Stimulated activated naive CD8-positive, alpha-beta T cell treated with anti-CD3 and anti-CD28 coated beads, Interleukin-15, Interleukin-2, amounts not matched to agents 100 U/mL and 50 U/mL, for 24 hours (primary cell): ENCODE measurements at regions not wholly inside any gene's neighbourhood (a gene's known extent, or its start where the extent isn't known, plus 50 kb on each side); places are given as distances from the start of the nearest gene placed in this dataset.
"Not testable (repeated sequence)": the region's sequence is repeated elsewhere in the genome, so short reads cannot be mapped to it uniquely, and the experiment has no call there.

ENCODE experiments used
- ATAC-seq: fragments of 150-1000 bp; cut with Tn5 transposase; one replicate; pipeline ENCODE4 v1.10.0; 2021
- DNase-seq: peaks from one replicate; pipeline ENCODE4 v3.0.0; 2021

DNA sequence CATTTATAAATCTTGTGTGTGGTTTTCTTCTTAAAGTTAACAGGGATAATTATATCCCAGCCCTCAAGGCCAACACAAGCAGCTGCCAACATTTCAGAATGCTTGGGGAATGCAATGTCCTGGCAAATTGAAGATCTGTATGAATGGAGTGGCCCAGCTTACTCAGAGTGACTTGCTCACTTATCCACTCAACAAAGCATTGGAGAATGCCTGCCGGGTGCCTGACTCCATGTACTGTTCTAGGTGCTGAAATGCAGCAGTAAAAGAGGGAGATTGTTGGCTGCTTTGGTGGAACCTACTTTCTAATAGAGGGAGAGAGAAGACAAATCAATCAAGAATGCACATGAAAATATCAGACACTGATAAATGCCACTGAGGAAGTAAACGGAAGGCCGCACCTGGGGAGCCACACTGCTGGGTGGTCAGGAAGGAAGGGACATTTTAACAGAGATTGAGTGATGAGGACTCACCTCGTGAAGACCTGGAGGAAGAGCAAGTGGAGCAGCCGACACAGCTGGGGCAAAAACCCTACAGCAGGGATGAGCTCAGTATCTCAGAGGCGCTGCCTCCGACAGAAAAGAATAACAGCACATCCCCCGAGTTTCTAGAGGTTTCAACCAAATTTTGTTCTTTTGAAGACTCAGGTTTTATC lies 61.2 kb upstream of the VASH1 start:
- DNase-seq (no peak), ATAC-seq (no peak)

- DNase-seq (no peak), ATAC-seq (no peak)
These were observed 59.8 kb upstream of the VASH1 start for GRCh38 chr14:76701436-76701835.

DNA sequence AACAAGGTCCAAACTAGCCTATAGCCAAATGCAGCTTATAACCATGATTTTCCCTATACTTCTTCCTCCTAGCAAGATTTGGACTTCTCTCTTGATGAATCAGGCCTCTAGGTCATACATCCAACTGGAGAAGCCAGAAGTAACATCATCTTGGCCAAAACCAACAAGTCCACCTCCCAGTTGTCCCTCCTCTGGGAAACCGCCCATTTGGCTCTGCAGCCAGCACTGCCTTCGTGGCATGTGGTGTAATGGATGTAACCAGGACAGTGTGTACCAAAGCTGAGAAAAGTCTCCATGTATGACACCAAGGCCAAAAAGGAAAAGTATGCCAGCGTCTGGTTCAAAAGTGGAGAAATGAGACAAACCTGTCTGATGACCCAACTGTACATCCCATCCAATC lies 59.3 kb upstream of the VASH1 start:
- DNase-seq: no peak
- ATAC-seq: no peak

DNA sequence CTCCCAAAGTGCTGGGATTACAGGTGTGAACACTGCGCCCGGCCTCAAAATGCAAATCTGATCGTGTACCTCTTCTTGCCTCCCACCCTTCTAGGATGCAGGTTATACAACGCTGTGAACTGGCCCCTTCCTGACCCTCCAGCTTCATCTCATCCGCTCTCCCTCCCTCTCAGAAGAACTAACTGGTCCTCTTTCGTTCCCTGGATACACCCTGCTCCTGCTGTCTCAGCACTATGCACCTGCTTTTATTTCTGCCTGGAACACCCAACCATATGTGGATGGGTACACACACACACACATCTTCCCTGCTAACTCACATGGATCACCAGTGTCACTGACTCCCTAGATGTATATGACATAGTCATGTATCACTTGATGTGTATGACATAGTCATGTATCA lies 56.1 kb upstream of the VASH1 start:
- ATAC-seq (no peak), DNase-seq (no peak)

- ATAC-seq, DNase-seq: not testable (repeated sequence)
These were observed 55.1 kb upstream of the VASH1 start for GRCh38 chr14:76706207-76706606.

- DNase-seq (no peak), ATAC-seq (no peak)
These were observed 54.5 kb upstream of the VASH1 start for GRCh38 chr14:76706811-76707210.

DNA sequence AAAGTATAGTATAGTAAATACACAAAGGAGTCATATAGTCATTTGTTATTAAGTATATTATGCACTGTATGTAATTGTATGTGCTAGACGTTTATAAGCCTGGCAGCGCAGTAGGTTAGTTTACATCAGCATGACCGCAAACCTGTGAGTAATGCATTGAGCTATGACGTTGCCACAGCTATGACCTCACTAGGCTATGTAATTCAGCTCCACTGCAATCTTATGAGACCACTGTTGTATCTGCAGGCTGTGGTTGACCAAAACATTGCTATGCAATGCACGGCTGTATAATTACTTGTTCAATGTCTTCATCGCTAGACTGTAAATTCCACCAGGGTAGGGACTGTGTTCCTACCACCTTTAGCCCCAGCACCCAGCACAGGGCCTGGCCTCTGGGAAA lies 53.2 kb upstream of the VASH1 start:
- ATAC-seq (no peak), DNase-seq (no peak)

DNA sequence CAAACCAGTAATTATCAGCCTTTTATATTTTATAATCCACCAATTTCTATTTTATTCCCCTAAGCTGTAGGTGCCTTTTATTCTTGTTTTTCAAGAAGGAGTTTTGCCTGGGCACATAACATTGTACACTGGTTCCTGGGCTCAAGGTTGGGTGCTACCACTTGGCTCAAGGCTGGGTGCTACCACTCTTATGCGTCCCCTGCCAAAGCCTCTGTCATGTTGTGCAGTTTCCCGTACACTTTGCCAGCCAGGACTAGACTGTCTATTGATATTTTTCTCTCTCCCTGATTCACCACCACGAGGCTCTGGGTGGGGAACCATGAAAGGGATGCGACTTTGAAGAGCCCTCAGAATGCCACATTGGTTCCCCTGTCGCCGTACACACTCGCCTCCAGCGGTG lies 52.5 kb upstream of the VASH1 start:
- DNase-seq (no peak), ATAC-seq (no peak)

DNA sequence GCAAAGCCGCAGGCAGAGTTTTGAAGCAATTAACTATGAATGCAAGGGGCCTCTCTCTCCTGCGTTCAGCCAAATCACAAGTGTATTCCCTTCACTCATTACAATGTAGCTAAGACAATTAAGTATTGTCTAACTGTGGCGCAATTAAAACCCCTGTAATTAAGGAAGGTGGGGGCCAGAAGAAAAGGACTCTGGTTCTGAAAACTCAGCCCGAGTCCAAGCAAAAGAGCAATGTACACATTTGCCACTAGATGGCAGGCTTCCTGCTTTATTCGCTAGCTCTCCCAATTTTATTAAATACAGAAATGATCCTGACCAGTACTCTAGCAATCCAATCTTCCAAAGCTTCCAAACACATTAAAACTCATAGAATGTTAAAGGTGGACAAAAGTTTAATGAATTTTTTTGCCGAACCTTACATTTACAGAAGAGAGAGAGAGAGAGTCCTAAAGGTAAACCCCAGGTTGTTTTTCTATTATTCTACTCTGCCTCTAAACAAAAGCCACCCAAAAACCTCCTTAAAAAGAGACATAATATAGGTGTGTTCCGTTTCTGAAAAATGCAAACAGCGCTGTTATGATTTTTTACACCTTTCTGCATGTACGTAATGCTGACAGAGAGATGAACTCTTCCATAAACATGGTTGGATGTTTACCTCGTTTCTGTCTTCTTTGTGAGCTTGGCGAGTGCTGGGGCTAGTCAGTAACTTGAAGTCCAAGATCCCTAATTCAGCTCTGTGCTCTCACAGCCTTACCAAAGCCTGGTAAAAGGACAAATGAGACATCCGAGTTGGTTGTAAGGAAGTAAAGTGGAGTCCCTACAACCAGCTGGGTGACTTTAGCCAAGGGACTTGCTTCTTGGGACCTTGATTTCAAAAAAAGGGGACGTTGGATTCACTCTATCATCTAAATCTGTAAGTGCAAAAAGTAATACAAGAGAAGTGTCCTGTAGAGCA lies 50.9 kb upstream of the VASH1 start:
- ATAC-seq: no peak
- peak; percentile 29 for DNase-seq
